ENCODE measurements at regions not wholly inside any gene's neighbourhood (a gene's known extent, or its start where the extent isn't known, plus 50 kb on each side); places are given as distances from the start of the nearest gene placed in this dataset.

DNA sequence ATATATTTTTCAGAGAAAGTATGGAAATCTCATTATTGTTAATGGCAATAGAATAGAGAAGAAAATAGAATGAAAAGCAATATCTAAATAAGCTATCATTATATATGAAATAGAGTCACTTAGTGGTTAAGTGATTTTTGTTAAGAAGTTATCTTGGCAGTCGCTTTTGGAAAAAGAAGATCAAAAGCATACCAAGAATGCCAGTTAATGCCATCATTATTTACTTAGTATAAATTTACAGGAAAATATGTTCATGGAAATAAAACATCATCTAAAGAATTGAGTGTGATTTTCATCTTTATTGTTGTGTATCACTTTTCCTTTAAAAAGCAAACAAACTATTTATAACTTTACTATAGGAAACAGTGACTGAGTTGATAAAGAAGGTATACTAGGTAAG, 85.3 kb upstream of the GPR101 start:
- TF ChIP-seq, protein P1, sequence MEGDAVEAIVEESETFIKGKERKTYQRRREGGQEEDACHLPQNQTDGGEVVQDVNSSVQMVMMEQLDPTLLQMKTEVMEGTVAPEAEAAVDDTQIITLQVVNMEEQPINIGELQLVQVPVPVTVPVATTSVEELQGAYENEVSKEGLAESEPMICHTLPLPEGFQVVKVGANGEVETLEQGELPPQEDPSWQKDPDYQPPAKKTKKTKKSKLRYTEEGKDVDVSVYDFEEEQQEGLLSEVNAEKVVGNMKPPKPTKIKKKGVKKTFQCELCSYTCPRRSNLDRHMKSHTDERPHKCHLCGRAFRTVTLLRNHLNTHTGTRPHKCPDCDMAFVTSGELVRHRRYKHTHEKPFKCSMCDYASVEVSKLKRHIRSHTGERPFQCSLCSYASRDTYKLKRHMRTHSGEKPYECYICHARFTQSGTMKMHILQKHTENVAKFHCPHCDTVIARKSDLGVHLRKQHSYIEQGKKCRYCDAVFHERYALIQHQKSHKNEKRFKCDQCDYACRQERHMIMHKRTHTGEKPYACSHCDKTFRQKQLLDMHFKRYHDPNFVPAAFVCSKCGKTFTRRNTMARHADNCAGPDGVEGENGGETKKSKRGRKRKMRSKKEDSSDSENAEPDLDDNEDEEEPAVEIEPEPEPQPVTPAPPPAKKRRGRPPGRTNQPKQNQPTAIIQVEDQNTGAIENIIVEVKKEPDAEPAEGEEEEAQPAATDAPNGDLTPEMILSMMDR (conservative IDR thresholded peaks at IDR 0.05; ENCODE audit: low read depth, low read length) = no peak
- no peak for TF ChIP-seq EZH2 (IDR thresholded peaks at IDR 0.05; ENCODE audit: borderline replicate concordance, low read depth, low read length, poor library complexity, severe bottlenecking)

Data from A673 (cell line).